ENCODE measurements at regions not wholly inside any gene's neighbourhood (a gene's known extent, or its start where the extent isn't known, plus 50 kb on each side); places are given as distances from the start of the nearest gene placed in this dataset.
"Not testable (repeated sequence)": the region's sequence is repeated elsewhere in the genome, so short reads cannot be mapped to it uniquely, and the experiment has no call there.

- no peak for DNase-seq (ENCODE audit: low spot score)
These were observed 150.9 kb downstream of the TPRA1 start for GRCh38 chr3:127439621-127440020.

- no peak for DNase-seq (ENCODE audit: low spot score)
These were observed 151.1 kb upstream of the PRR20G start for GRCh38 chr3:127438951-127439350.

- DNase-seq (ENCODE audit: low spot score), result no peak
These were observed 150.5 kb upstream of the PRR20G start for GRCh38 chr3:127438371-127438770.

GRCh38 chr3:127435299-127435698 is 147.5 kb upstream of the PRR20G start:
- DNase-seq (ENCODE audit: low spot score), result not testable (repeated sequence)

GRCh38 chr3:127431066-127431465 is 143.2 kb upstream of the PRR20G start:
- no peak for DNase-seq (ENCODE audit: low spot score)

- no peak for DNase-seq (ENCODE audit: low spot score)
These were observed 140.6 kb upstream of the PRR20G start for GRCh38 chr3:127428344-127428997.

GRCh38 chr3:127427666-127428065 is 139.8 kb upstream of the PRR20G start:
- no peak for DNase-seq (ENCODE audit: low spot score)

GRCh38 chr3:127427156-127427555 is 139.3 kb upstream of the PRR20G start:
- DNase-seq (ENCODE audit: low spot score), result no peak

GRCh38 chr3:127426444-127427153 is 138.8 kb upstream of the PRR20G start:
- DNase-seq (ENCODE audit: low spot score), result no peak

- no peak for DNase-seq (ENCODE audit: low spot score)
These were observed 137.9 kb upstream of the PRR20G start for GRCh38 chr3:127425505-127426443.

- no peak for DNase-seq (ENCODE audit: low spot score)
These were observed 137.1 kb upstream of the PRR20G start for GRCh38 chr3:127424766-127425504.

GRCh38 chr3:127423856-127424765 is 136.3 kb upstream of the PRR20G start:
- DNase-seq (ENCODE audit: low spot score), result no peak

- no peak for DNase-seq (ENCODE audit: low spot score)
These were observed 135.0 kb upstream of the PRR20G start for GRCh38 chr3:127422663-127423375.

- DNase-seq (ENCODE audit: low spot score), result no peak
These were observed 134.3 kb upstream of the PRR20G start for GRCh38 chr3:127421943-127422662.

- DNase-seq (ENCODE audit: low spot score), result no peak
These were observed 133.0 kb upstream of the PRR20G start for GRCh38 chr3:127420829-127421228.

- no peak for DNase-seq (ENCODE audit: low spot score)
These were observed 132.1 kb upstream of the PRR20G start for GRCh38 chr3:127419641-127420553.

- no peak for DNase-seq (ENCODE audit: low spot score)
These were observed 131.3 kb upstream of the PRR20G start for GRCh38 chr3:127419182-127419581.

GRCh38 chr3:127418560-127419147 is 130.8 kb upstream of the PRR20G start:
- no peak for DNase-seq (ENCODE audit: low spot score)
